ENCODE measurements at regions not wholly inside any gene's neighbourhood (a gene's known extent, or its start where the extent isn't known, plus 50 kb on each side); places are given as distances from the start of the nearest gene placed in this dataset. TPM values are rescaled to one million over a fixed set of nuclear protein-coding genes. Genes with fewer than 3 reads are reported as not detected.

DNA sequence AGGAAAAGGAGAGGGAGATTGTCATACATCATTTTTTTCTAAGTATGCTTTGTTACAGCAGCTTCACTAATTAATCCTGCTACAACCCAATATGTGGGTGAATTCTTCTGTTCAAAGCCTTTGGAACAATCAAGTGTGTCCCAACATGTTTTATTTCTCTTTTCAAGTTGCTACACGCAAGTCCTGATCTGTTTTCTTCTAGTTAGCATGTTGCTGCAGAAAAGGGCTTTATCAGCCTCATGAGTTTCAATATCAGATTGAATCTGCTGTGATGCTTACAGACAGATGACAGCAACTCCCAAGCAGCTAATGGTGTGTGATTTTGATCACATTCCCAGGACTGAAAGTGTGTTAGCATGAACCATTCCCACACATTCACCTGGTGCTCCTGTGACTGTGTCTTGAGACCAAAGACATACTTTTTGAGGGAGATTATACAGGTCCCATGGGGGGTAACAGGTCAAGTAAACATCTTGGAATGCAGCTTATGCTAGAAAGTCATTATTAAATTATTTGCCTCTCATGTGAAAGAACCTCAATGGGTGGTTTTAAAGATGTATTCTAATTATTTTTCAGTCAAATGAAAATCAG, 96.9 kb upstream of the KCNJ16 start:
- FAIRE-seq (no peak), DNase-seq (ENCODE audit: low spot score in 2 of 2) (no peak)

DNA sequence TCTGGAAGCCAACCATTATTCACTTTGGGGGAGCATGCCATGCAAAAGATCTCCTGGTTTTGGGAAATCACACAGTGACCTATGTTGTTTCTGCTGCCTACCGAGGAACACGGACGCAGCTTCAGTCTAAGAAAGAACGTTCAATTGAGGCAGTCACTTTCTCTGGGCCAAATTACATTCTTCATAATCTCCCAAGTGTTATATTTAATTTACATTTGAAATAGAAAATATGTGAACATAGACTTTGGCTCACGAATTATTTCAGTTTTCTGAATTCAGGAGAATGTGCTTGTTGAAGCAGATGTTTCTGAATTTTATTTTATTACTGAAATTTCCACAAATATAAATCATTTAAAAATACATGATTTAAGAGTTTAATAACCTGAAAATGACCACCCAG, 93.6 kb upstream of the KCNJ16 start:
- no peak for FAIRE-seq
- no peak for DNase-seq (ENCODE audit: low spot score in 2 of 2)

- DNase-seq (ENCODE audit: low spot score in 2 of 2) (no peak), FAIRE-seq (no peak)
Measured at GRCh38 chr17:69995476-69995875, 79.5 kb upstream of the KCNJ16 start.

- FAIRE-seq: no peak
- no peak for DNase-seq (ENCODE audit: low spot score in 2 of 2)
Measured at GRCh38 chr17:69997332-69997731, 77.7 kb upstream of the KCNJ16 start.

DNA sequence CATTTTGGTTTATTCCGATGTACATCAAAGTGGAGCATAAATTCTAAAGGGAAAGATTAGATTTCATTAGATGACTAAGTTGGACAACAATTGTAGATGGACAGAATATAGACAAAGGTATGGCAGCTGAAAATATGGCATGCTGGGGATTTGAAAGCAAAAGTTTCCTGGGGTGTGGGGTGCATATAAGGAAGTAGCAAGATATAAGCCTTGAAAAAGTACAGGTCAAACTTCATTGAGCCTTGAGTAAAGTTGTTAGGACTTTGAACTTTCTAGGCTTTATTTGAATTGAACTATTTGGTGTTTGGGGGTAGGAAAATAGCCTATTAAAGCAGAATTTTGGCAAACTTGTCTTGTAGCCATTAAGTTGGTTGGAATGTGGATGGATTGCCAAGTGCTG, 75.8 kb upstream of the KCNJ16 start:
- DNase-seq (ENCODE audit: low spot score in 2 of 2): no peak
- no peak for FAIRE-seq

DNA sequence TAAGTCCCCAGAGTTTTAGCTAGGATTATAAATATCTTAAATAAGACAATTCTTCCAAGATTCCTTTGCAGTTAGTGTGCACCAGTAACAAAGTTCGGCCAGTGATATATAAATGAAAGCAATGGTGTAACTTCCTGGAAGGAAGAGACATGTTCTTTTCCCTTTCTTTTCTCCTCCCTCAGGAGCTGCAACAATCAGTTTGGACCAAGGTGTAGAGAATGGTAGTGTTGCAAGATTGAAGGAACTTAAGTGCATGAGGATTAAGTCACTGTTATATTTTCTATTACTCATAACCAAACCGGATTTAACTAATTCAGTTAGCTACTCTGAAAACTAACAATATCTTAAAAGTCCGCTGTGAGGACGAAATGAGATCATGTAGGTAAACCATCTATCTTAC, 68.9 kb upstream of the KCNJ16 start:
- FAIRE-seq (no peak), DNase-seq (ENCODE audit: low spot score in 2 of 2) (no peak)

DNA sequence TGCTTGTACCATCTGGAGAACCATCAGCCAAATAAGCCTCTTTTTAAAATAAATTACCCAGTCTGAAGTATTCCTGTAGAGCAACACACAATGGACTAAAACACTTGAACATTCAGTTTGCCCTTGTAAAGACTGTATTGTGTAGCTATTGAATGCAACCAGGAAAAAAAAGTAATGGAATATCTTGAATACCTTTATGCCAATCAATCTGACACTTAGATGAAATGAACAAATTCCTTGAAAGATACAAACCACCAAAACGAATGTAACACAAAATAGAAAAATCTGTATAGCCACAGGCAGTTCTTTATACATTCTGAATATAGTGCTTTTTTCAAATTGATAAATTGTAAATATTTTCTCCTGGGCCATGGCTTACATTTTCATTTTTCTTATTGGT, 63.3 kb upstream of the KCNJ16 start:
- no peak for DNase-seq (ENCODE audit: low spot score in 2 of 2)
- FAIRE-seq: no peak

GRCh38 chr17:70013911-70014310, 61.1 kb upstream of the KCNJ16 start:
- no peak for FAIRE-seq
- DNase-seq (ENCODE audit: low spot score in 2 of 2): no peak

DNA sequence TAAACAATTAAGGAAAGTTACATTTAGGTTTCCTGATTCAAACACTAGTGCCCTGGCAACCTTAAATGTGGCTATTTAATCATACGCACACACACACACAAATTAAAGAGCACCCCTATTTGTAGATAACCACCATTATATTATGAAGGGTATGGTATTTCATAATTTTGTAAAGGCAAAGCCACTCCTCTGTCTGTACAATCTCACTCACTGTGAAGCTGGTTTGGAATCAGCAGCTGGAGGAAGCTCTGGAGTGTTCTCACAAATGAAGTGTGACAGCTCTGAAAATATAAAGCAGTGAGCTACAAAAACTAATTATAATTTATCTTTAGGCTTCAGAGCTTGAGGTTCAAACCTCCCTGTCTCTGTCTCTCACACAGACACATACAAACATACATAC, 57.9 kb upstream of the KCNJ16 start:
- FAIRE-seq: no peak
- DNase-seq (ENCODE audit: low spot score in 2 of 2): no peak

DNA sequence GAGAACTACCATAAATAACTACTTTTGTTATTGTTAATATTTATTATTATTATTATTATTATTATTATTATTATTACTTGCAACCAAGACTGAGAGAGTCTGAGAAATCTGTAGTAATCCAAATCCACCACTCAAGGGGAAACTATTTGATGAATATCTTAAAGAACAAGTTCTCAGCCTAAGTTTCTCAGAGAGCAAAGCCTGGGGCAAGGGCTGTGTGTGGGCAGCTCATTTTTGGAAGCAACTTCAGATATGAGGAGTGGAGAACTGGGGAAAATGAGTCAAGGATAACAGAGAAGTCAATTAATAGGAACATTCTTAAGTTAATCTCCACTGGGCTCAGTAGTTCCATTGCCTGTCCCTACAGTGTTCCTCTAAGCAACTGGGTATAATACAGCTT, 57.1 kb upstream of the KCNJ16 start:
- FAIRE-seq: no peak
- no peak for DNase-seq (ENCODE audit: low spot score in 2 of 2)

DNA sequence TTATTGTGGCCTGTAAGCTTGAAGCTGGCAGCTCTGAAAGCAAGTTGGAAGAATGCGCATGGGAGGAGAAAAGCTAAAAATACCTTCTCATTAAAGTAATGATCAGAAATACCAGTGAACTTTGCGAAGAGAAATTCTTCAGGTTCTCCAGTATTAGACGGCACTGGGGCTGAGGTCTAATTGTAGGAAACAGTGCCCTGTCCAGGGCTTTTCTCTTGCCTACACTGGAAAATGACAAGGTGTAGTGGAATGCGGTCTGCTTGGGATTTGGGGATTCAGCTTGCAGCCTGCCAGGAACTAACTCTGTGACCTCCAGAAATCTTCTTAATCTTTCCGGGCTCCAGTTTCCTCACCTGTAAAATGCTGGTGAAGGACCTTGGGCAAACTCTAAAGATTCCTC, 53.3 kb upstream of the KCNJ16 start:
- DNase-seq (ENCODE audit: low spot score in 2 of 2) (no peak), FAIRE-seq (no peak)

GRCh38 chr17:70022175-70022574, 52.9 kb upstream of the KCNJ16 start:
- peak in 1 of 2 donors; percentile 8 for DNase-seq (ENCODE audit: low spot score in 2 of 2)

DNA sequence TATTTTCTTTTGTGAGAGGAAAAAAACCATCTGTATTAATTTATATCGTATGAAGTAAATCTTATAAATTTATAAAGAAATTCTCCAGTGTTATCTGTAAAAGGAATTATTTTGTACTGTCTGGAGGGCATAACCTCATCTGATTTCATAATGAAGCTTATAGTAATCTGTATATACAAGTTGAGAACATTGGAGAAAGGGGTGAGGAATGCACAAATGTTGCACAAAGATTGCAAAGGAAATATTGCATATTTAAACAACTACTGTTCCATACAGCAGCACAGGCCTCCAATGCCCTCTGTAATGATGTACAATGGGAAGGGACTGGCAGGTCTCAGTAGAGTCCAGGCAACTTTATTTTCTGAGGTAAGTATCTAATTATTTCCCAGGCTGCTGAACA, 50.8 kb upstream of the KCNJ16 start:
- no peak for DNase-seq (ENCODE audit: low spot score in 2 of 2)
- no peak for FAIRE-seq

More at GRCh38 chr17:70022175-70022574, 52.9 kb upstream of the KCNJ16 start:
- no peak for FAIRE-seq

Small RNAs in the stretch of these regions (small RNA-seq; reads per million reads assigned to genes)
- gene AC002545.1: not detected
- gene RF00019: not detected
